GM21529 (cell line): ENCODE measurements at regions not wholly inside any gene's neighbourhood (a gene's known extent, or its start where the extent isn't known, plus 50 kb on each side); places are given as distances from the start of the nearest gene placed in this dataset.

Source experiments
- ATAC-seq: cut with Tn5 transposase; IDR thresholded peaks from one replicate; pipeline ENCODE4 v1.9.1; 2021; ENCODE audit not compliant: unreplicated experiment

DNA sequence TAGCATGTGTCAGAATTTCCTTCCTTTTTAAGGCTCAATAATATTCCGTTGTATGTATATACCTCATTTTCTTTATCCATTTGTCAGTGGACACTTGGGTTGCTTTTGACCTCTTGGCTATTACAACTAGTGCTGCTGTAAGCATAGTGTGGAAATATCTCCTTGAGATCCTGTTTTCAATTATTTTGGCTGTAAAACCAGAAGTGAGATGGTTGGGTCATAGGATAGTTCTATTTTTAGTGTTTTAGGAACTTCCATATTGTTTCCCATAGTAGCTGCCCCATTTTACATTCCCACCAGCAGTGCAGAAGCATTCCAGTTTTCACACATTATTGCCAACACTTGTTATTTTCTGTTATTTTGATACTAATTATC is 70.4 kb upstream of the C15orf39 start:
- no peak for ATAC-seq

DNA sequence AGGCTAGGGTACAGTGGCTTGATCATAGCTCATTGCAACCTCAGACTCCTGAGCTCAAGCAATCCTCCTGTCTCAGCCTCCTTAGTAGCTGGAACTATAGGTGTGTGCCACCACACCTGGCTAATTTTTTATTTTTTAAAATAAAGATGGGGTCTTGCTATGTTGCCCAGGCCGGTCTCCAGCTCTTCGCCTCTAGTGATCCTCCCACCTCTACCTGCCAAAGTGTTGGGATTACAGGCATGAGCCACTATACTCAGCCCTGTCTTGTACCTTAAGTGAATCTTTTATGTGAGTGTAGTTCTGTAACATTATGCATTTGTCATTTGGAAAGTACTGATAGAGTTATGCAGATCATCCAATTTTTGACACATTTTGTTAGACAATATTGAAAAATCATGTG is 66.9 kb upstream of the C15orf39 start:
- ATAC-seq: no peak

DNA sequence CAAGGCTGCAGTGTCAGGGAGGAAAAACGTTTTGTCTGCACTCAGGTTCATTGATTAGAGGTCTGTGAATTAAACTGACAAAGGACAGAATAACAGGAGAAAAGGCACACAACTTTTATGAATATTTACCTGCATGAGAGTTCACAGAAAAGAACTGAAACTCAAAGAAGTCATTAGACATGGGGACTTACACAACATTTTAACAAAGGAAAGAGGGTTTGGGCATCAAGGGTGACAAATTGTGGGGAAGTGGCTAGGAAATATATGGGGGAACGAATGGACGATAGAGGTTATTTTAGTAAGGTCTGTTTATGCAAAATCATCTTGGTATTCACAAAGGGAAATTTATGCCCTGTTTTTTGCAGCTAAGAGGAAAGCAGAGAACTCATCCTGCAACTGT is 65.6 kb upstream of the C15orf39 start:
- ATAC-seq: no peak

DNA sequence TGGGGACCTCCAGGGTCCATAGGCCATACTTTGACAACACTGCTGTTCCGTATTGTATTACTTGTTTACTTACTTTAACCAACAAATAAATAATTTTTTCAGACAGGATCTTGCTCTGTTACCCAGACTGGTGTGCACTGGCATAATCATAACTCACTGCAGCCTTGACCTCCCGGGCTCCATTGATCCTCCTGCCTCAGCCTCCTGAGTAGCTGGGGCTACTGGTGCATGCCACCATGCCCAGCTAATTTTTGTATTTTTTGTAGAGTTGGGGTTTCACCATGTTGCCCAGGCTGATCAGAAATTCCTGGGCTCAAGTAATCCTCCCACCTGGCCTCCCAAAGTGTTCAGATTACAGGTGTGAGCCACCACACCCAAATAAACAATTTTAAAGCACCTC is 64.9 kb upstream of the C15orf39 start:
- no peak for ATAC-seq

DNA sequence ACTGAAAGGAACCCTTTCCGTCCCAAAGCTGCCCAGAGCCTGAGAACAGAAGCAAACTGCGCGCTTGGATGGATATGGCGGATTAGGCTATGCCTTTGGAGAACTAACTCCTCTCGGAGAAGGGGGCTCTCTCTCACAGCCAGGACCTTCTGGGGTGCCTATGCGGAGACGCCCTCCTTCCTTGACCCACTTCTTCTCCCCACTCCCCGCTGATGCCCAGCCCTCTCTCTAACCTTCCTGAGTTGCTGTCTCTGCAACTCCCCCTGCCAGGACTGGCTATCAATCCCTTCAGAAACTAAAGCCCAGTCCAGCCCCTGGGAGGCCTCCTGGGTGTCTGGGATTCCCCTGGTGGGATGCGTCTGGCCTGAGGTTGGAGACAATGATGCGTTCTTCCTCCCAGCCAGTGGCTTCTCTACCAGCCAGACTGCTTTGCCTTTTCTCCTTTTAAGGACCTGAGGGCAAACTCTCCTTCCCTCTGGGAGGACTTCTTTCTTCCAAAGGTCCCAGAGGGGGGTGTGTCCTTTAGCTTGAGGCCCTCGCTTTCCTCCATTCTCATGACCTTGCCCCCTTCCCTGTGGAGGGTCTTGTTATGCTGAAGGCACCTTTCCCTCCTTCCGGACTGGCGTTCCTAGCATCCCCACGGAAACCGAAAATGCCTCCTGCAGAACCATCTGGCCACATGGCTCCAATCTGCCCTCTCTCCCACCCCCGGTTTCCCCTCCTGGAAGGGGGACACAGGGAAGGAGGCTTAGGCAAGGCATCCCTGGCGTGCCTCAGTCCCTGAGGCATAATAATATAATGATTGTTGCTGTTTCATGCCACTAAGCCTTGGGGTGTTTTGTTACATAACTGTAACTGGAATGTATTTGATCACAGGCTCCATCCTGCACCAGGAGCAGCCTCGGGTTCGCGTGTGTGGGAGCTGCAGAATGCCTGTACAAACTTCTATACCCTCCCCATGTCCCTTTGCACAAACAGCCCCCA is 63.4 kb upstream of the C15orf39 start:
- no peak for ATAC-seq

DNA sequence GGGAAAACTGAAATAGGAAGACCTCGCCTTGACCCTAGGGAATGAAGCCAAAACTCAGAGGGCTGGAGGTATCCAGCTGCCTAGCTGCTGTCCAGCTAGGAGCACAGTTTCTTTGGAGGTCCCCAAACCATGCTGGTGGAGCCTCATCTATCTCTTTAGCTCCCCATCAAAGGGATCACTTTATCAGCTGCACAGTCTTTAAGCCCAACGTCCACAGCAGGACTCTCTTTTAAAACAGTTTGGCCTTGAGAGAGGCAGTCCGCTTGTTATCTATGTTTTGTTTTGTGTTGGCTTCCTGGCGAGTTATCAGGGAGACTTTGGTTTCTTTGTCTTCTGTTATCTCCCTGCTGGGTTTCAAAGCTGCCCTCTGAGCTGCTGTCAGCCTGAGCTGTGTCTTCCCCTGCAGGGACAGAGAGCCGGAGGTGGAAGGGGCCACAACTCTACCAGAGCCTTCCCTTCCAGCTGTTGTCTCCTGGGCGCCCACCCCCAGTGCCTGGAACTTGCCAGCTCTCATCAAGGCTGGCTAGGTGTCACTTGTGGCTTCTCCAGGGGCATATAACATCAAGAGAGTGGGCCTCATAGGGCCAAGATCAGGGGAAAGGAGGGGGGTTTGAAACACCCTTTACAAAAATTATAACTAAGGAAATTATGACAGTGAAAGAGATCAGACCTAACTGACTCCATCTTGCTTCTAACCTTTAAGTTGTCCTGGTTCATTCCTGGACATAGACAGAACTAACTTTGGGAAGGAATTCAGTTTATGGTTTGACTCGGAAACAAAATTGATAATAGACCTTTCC is 61.4 kb upstream of the C15orf39 start:
- ATAC-seq: no peak

DNA sequence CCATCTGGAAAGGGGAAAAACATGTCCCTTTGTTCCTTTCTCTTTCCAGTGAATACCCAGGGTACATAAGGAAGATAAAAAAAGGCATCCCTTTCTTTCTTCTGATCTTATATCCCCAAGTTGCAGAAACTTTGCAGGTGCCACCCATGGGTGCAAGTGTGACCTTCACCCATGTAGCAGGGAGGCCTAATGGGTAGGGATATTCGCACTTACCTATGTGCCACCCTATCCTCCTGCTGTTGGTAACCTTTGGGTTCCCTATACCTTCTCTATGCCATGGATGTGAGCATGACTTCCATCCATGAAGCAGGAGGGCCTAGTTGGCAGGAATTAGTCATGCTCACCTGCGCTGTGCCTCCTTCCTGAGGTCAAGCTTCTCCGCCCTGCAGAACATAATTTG is 59.2 kb upstream of the C15orf39 start:
- ATAC-seq: no peak

DNA sequence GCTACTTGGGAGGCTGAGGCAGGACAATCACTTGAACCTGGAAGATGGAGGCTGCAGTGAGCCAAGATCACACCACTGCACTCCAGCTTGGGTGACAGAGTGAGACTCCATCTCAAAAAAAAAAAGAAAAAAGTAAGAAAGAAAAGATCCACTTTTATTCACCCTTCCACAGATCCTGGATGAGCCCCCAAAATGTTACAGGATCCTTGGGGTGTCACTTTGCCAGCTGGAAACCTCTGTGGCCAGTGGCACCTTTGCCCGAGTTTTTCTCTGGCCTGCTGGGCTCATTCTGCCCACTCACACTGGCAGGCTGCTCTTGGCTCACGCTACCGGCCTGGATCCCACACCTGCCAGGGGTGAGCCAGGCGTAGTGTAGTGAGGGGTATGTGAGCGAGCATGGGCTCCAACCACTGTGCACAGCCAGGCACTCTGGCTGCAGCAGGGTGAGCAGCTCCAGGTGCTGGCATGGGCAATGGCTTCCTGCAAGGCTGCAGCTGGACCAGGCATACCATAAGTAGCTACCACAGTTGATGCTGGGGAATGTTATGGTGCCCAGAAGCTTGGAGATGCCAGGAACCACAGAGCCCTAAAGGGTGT is 57.8 kb upstream of the C15orf39 start:
- no peak for ATAC-seq

DNA sequence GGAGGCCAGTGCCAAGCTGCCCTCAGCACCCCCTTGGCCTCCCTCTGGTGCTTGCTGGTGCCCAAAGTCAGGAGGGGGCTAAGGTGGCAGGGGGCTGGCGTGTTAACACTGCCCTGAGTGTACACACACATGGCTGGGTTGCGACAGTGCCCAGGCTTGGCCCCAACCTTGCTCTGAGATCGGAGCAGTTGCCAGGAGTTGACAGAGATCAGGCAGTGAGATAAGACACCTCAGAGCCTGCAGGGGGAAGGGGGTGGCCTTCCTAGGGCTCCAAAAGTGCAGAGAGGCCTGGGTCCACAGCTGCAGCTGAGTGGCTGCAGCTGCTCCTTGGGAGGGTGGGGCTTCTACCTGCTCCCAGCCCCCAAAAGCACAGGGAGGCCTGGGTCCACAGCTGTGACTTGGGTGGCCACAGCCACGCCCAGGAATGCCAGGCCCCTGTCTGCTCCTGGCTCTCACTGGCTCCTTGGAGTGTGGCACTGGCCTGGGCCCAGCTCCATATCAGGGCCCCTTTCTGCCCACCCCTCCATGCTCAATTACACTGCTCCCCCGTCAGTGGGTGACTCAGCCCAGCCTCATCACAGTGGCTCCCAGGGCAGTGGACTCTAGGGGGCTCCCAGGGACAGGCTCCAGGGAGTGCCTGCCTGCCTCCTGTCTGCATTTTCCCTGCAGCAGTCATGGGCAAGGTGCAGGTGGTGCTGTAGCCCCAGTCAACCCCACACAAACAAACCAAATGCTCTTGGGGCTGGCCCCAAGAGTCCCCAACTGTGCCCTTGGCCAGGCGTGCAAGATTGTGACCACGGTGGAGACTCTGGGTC is 56.4 kb upstream of the C15orf39 start:
- no peak for ATAC-seq

DNA sequence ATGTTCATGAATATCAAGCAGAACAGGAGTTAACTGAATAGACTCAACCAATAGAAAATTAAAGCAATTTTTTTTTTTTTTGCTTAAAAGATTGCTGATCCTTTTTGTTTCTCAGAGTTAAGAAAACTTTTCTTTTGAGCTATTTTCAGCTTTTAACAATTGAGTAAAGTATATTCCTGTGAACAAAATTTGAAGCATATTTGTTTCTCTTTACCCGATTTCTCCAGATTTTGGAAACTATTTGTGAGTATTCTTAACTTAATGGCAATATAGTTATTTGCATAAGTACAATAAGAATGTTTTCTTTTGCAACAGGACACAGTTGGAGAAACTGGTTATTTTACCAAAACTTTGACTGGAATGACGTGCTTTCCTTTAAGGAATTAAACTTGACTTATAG is 53.4 kb upstream of the C15orf39 start:
- ATAC-seq: no peak

DNA sequence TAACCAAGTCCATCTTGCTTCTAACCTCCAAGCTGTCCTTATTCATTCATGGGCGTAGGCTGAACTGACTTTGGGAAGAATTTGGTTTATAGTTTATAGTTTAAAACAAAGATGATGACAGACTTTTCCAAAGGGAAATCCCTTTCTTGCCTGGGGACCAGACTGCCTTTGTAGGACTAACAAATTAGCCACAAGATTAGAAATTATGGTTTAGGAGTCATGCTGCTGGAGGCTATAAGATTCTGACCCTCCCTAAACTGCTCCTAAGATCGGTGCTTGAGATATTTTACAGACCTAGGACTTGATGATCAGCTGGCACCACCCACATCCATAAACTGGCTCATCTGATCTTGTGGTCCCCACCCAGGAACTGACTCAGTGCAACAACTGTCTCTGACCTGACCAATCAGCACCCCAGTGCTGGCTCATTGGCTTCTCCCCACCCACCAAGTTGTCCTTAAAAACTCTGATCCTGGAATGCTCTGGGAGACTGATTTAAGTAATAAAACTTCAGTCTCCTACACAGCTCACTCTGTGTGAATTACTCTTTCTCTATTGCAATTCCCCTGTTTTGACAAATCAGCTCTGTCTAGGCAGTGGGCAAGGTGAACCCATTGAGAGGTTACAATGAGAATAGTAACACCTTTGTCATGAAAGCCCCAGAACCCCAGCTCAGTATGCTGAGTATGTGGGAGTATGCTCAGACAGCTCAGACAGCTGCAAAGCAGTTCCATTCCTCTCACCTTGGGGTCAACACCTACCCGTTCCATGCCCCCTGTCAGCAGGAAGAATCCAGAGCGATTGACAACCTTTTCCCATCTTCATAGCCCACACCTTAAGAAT is 51.6 kb upstream of the C15orf39 start:
- ATAC-seq: no peak

DNA sequence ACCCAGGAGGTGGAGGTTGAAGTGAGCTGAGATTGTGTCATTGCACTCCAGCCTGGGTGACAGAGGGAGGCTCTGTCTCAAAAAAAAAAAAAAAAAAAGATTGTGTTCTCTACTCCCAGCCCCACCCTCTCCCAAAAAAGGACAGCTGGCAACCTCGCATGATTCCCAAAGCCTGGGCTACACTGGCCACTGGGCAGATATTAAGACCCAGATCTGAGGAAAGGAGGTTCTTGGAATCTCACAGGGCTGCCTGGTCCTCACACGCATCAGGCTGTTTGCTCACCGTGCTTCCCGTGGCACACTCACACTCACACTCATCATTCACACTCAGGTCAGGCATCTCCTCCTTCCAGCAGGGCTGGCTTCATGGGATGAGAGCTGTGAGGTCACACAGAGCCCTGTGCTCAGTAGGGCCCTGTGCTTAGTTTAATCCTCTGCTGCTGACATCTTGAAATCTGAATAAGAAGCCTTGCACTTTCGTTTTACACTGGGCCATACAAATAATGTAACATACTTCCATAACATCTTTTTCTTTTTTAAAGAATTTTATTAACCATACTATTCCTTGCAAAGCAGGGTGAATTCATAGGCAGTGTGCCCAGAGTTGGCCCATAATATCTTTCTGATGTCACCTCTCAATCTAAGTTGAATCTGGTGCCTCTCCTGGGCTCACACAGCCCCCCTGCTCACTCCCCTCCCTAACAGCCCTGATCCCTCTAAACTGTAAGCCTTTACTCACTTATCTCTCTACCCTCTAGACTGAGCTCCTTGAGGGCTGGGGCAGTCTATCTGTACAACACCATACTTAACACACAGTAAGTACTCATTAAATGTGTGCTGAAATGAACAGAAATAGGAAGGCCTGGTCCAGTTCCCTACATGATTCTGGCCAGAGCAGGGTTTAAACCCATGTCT is 50.2 kb upstream of the C15orf39 start:
- no peak for ATAC-seq
